Activated CD4-positive, alpha-beta T cell treated with anti-CD3 and anti-CD28 coated beads, Interleukin-2, amount 50 U/mL, for 4 hours (primary cell): ENCODE measurements at regions not wholly inside any gene's neighbourhood (a gene's known extent, or its start where the extent isn't known, plus 50 kb on each side); places are given as distances from the start of the nearest gene placed in this dataset.
A peak's percentile ranks its signal among the peaks of the same experiment; 100 is the strongest.
"Not testable (repeated sequence)": the region's sequence is repeated elsewhere in the genome, so short reads cannot be mapped to it uniquely, and the experiment has no call there.

ENCODE experiments used
- DNase-seq, 2 experiments: peaks; one replicate each; pipeline ENCODE4 v3.0.0-alpha.2; 2020

- not testable (repeated sequence) for DNase-seq
These were observed 54.4 kb upstream of the MUCL1 start for GRCh38 chr12:54799966-54800365.

GRCh38 chr12:54798651-54799050 lies 55.7 kb upstream of the MUCL1 start:
- no peak for DNase-seq

DNA sequence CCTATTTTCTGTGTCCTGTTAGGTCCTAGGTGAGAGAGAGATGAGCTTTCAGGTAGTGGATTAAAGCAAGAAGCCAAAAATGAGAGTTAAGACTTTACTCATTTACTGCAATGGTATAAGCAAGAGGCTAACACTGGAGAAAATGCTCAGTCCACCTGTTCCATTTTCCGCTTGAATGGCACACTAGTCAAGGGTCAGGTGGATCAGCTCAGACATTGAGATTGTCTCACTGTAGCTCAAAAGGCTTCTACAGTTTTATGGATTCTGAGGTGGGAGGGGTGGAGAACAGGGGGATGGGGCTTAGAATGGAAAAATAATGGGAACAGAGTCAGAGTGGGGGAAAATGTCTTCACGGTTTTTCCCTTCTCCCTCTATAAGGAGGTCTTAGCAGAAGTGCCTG lies 57.3 kb upstream of the MUCL1 start:
- no peak for DNase-seq

DNA sequence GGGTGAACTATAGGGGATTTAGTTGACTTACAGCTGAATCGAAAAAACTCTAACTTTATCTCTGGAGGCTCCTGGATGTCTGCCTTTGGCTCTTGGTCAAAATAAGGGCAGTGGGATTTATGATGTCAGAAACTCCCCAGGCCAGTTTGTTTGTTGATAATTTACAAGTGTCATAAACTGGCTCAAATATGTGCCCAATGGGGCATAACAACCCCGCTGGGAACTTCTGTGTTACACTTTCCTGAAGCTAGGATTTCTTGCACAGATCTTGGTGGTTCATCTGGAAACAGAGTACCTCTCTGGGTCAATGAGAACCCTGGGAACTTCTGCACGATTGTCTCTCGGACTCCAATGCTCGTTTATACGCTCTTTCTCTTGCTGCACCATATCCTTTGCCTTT lies 58.7 kb upstream of the MUCL1 start:
- DNase-seq = no peak

- DNase-seq = no peak
These were observed 68.2 kb upstream of the MUCL1 start for GRCh38 chr12:54786081-54786480.

- DNase-seq = no peak
These were observed 70.2 kb upstream of the MUCL1 start for GRCh38 chr12:54784115-54784514.

GRCh38 chr12:54777031-54777430 lies 77.3 kb upstream of the MUCL1 start:
- DNase-seq = not testable (repeated sequence)

- DNase-seq = no peak
These were observed 80.7 kb upstream of the MUCL1 start for GRCh38 chr12:54773593-54773992.

DNA sequence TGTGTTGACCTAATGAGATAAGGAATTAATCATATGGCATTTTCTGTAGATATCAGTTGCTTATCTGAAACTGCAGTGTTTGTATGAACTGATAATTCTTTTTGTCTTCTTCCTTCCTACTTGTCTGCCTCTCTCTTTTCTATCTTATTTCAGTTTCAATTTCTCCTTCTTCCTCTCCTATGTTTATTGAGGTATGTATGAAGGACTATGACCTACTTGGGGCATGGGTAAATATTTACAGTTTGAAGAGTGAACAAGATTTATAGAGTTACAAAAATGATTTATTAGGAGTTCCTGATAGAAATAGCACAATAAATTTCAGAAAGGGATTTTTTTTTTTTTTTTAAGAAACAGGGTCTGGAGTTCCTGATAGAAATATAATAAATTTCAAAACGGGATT lies 88.7 kb upstream of the MUCL1 start:
- no peak for DNase-seq

- no peak for DNase-seq
These were observed 91.9 kb upstream of the MUCL1 start for GRCh38 chr12:54762390-54762789.

GRCh38 chr12:54759751-54760150 lies 94.6 kb upstream of the MUCL1 start:
- DNase-seq = no peak

DNA sequence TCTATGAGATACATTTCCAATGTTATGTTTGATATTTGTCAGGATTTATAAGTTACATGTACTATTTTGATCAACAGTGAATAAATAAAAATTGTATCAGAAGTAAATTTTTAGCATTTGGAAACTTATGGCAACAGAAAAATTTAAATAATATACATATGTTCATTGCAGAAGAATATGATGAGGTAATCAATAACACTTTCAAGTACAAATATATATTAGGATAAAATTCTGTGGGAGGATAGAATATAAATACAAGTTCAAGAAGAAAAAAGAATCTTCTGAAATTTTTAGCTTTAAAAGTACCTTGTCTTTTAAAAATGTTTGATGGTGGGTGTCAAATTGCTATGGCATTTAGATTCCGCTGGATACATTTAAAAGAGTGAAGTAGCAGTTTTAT lies 102.8 kb upstream of the MUCL1 start:
- DNase-seq = no peak

GRCh38 chr12:54749191-54749818 lies 101.1 kb upstream of the DCD start:
- peak; percentile 4 to 9 for DNase-seq

DNA sequence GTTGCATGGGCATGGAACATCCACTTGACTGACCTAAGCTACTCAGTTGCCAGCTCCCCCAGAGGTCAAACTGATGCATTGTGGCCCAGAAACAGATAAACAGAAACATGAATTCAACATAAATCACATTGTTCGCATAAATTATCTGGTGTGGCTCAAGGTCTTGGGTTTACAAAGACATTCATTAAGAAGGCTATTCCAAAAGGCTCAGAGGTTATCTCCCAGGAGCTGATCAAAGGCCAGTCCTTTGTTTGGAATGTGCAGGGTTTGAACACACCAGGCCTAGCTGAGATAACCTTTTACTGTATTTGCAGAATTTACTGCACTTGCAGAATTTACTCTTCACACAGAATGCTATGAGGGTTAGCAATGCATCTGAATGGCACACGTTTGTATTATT lies 96.4 kb upstream of the DCD start:
- DNase-seq = no peak

- no peak for DNase-seq
These were observed 92.7 kb upstream of the DCD start for GRCh38 chr12:54740882-54741281.

DNA sequence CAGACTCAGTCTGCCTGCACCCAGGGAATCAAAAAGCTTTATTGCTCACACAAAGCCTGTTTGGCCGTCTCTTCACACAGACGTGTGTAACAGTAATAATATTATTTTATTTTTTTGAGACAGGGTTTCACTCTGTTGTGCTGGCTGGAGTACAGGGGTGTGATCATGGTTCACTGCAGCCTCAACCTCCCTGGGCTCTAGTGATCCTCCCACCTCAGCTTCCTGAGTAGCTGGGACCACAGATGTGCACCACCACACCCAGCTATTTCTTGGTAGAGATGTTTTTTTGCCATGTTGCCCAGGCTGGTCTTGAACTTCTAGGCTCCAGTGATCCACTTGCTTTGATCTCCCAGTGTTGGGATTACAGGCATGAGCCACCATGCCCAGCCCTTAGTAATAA lies 88.4 kb upstream of the DCD start:
- DNase-seq = no peak

- no peak for DNase-seq
These were observed 86.2 kb upstream of the DCD start for GRCh38 chr12:54734196-54734950.

DNA sequence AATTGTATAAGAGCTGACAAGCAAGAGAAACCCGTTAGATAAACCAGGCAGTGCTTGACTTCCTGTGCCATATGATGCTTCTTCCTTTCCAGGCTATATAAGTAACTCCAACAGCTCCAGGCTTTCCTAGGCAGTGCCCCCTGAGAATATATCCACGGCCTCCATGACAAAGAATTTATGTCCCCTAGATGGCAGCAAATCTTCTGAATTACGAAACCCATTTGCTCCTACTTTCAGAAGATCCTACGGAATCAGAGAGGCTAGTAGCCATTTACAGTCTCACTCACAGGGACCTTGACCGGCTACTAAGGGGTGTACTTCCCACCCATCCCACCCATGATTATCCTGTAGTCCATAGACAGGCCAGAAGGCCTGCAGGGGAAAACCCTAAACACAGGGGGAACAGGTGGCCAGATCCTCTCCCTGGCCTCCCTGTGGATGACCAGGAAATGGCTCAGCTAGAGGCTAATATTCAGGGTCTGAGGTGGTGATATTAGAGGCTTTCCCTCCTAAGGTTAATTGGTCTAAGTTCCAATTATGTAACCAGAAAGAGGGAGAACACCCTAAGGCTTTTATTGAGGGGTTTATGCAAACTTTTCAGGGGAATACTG lies 77.2 kb upstream of the DCD start:
- no peak for DNase-seq

- no peak for DNase-seq
These were observed 75.5 kb upstream of the DCD start for GRCh38 chr12:54723379-54724256.

DNA sequence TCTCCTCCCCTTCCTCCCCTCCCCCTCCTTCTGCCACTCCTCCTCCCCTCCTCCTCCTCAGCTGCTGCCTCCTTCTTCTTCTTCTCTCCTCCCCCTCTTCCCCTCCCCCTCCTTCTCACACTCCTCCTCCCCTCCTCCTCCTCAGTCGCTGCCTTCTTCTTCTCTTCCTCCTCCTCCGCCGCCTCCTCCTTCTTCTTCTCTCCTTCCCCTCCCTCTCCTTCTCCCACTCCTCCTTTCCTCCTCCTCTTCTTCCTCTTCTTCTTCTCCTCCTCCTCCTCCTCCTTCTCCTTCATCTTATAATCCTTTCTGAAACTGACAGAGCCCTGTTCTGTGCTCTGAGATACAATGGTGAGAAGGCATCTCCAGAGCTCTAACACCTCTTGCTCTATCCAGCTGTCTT lies 73.1 kb upstream of the DCD start:
- no peak for DNase-seq

DNA sequence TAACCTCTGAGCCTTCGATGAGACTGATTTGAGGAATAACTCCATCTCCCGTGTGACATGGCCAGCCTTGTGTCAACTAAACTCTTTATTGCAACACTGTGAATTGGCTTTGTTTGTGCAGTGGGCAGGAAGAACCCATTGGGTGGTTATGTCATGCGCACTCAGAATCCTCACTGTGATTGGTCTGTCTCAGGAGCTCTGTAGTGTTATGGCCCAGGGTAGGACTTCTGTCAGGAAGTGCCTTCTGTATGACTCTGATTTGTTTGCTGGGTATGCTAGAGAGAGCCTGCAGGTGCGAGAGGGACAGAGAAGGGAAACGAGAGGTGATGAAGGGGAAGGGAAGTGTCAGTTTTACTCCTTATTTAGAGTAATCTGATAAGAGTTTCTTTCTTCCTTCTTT lies 71.5 kb upstream of the DCD start:
- DNase-seq = no peak

DNA sequence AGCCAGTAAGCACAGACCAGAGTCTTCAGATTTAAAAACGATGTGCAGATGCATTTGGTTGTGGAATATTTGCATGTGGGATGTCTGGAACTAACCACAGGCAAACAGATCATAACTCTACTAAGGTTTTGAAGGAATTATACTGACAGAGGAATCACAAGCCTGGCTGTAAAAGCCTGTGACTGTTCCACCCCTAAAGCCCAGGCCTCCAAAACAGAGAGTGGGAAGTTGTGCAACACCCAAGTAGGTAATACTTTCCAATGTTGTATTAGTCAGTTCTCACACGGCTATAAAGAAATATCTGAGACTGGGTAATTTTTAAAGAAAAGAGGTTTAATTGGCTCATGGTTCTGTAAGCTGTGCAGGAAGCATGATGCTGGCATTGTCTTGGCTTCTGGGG lies 68.1 kb upstream of the DCD start:
- no peak for DNase-seq

GRCh38 chr12:54713876-54714275 lies 65.7 kb upstream of the DCD start:
- DNase-seq = not testable (repeated sequence)
